A549 (cell line): ENCODE measurements at regions not wholly inside any gene's neighbourhood (a gene's known extent, or its start where the extent isn't known, plus 50 kb on each side); places are given as distances from the start of the nearest gene placed in this dataset.

Experiments
- CEBPB ChIP-seq, 2 experiments: fragments of >200 bp in 1 of 2; sonication (Bioruptor Twin) in 1 of 2; formaldehyde crosslinking in 1 of 2; IDR thresholded peaks; 2 replicates each; pipeline ENCODE4 v1.6.1; 2012 to 2016
- EHMT2 ChIP-seq: fragments of 200-600 bp; sonication (generic); IDR thresholded peaks from 2 replicates; pipeline ENCODE4 v1.6.1; 2016; ENCODE audit warnings: antibody characterized with exemption, low read depth, mild to moderate bottlenecking, moderate library complexity
- JUN ChIP-seq, 2 experiments: fragments of >200 bp; sonication (Bioruptor Twin); formaldehyde crosslinking; IDR thresholded peaks; 2 replicates in 1 of 2; 3 replicates in 1 of 2; pipeline ENCODE4 v1.6.1; 2016 to 2017
- KDM1A ChIP-seq: fragments of 200-600 bp; sonication (generic); IDR thresholded peaks from 2 replicates; pipeline ENCODE4 v1.6.1; 2016; ENCODE audit warnings: low read depth, mild to moderate bottlenecking
- REST ChIP-seq: fragments of 200-600 bp; sonication (generic); IDR thresholded peaks from 2 replicates; pipeline ENCODE4 v1.6.1; 2016; ENCODE audit warnings: antibody characterized with exemption, mild to moderate bottlenecking, moderate library complexity

DNA sequence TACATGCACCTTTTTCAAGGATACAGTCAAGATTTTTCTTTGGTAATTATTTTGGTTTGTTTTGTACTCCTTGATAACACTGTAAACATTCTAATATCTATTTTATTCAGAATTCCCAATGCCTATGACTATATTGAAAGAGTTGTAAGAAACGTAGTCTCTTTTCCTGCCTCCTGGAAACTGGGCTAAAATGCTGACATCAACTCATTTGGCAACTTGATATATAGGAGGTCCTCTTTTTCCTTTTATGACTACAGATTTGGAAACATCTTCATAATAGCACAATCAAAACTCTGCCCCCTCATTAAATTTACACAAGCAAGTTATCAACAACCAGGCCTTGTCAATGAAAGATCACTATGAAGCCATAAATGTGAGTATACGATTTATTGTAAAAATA lies 422.3 kb upstream of the PCDH15 start:
- TF ChIP-seq JUN (IDR thresholded peaks at IDR 0.05) = no peak
- no peak for TF ChIP-seq REST
- TF ChIP-seq CEBPB (IDR thresholded peaks at IDR 0.05) = no peak
- TF ChIP-seq KDM1A = no peak
- TF ChIP-seq EHMT2 = no peak
